GM23338 (cell line): ENCODE measurements at regions not wholly inside any gene's neighbourhood (a gene's known extent, or its start where the extent isn't known, plus 50 kb on each side); places are given as distances from the start of the nearest gene placed in this dataset.
"Not testable (repeated sequence)": the region's sequence is repeated elsewhere in the genome, so short reads cannot be mapped to it uniquely, and the experiment has no call there.

Experiments used
- ATAC-seq: fragments of 200-7000 bp; cut with Tn5 transposase; 3 replicates; pipeline ENCODE4 v1.9.1; 2020
- DNase-seq: peaks from one replicate; pipeline ENCODE4 v3.0.0-alpha.2; 2015; ENCODE audit warnings: low spot score
- H2AFZ ChIP-seq: fragments of 200-600 bp; sonication (generic); 2 replicates; pipeline ENCODE4 v1.8.0; 2016; ENCODE audit warnings: antibody characterized with exemption, mild to moderate bottlenecking, moderate library complexity
- H3F3A ChIP-seq: fragments of 200-600 bp; sonication (generic); replicated peaks from 2 replicates; pipeline ENCODE4 v1.8.0; 2017; ENCODE audit warnings: antibody characterized with exemption, mixed run types, low read depth
- H3K27ac ChIP-seq: fragments of 200-600 bp; sonication (generic); 2 replicates; pipeline ENCODE4 v1.6.1; 2016; ENCODE audit warnings: low read depth
- H3K27me3 ChIP-seq: fragments of 200-600 bp; sonication (generic); 2 replicates; pipeline ENCODE4 v1.8.0; 2016; ENCODE audit warnings: mild to moderate bottlenecking, mixed run types, moderate library complexity; ENCODE audit not compliant: insufficient read depth
- H3K36me3 ChIP-seq: fragments of 200-600 bp; sonication (generic); 2 replicates; pipeline ENCODE4 v1.8.0; 2016; ENCODE audit warnings: mild to moderate bottlenecking; ENCODE audit not compliant: insufficient read depth
- H3K4me1 ChIP-seq: fragments of 200-600 bp; sonication (generic); 2 replicates; pipeline ENCODE4 v1.8.0; 2016; ENCODE audit warnings: mild to moderate bottlenecking, moderate library complexity; ENCODE audit not compliant: insufficient read depth
- H3K4me2 ChIP-seq: fragments of 200-600 bp; sonication (generic); 2 replicates; pipeline ENCODE4 v1.7.1; 2017; ENCODE audit warnings: mixed run types
- H3K4me3 ChIP-seq: fragments of 200-600 bp; sonication (generic); 2 replicates; pipeline ENCODE4 v1.6.1; 2016; ENCODE audit warnings: mixed run types
- H3K79me2 ChIP-seq: fragments of 200-600 bp; sonication (generic); replicated peaks from 2 replicates; pipeline ENCODE4 v1.8.0; 2017; ENCODE audit warnings: mild to moderate bottlenecking; ENCODE audit not compliant: insufficient read depth
- H3K9me2 ChIP-seq: fragments of 200-600 bp; sonication (generic); 2 replicates; pipeline ENCODE4 v1.8.0; 2017; ENCODE audit not compliant: insufficient read depth
- H4K20me1 ChIP-seq: fragments of 200-600 bp; sonication (generic); replicated peaks from 2 replicates; pipeline ENCODE4 v1.8.0; 2017; ENCODE audit warnings: mild to moderate bottlenecking; ENCODE audit not compliant: insufficient read depth
- H3K27ac Mint-ChIP-seq: 2 replicates; pipeline ENCODE4 v1.8.0; 2020; ENCODE audit warnings: inconsistent platforms, mild to moderate bottlenecking, moderate library complexity, mixed read lengths
- H3K27me3 Mint-ChIP-seq: 3 replicates; pipeline ENCODE4 v1.8.0; 2022; ENCODE audit warnings: low read depth, mild to moderate bottlenecking, moderate library complexity, mixed read lengths, inconsistent platforms; ENCODE audit not compliant: insufficient read depth, poor library complexity
- H3K36me3 Mint-ChIP-seq: 3 replicates; pipeline ENCODE4 v1.8.0; 2021; ENCODE audit warnings: low read depth, mild to moderate bottlenecking, inconsistent platforms, moderate library complexity, mixed read lengths
- H3K4me1 Mint-ChIP-seq: 3 replicates; pipeline ENCODE4 v1.8.0; 2020; ENCODE audit warnings: mild to moderate bottlenecking, inconsistent platforms, mixed read lengths
- H3K4me3 Mint-ChIP-seq: 3 replicates; pipeline ENCODE4 v1.8.0; 2021; ENCODE audit warnings: moderate library complexity, mild to moderate bottlenecking, inconsistent platforms, mixed read lengths
- H3K9me3 Mint-ChIP-seq: 3 replicates; pipeline ENCODE4 v1.8.0; 2020; ENCODE audit warnings: moderate library complexity, mild to moderate bottlenecking, inconsistent platforms, mixed read lengths
- EZH2phosphoT487 ChIP-seq: fragments of 200-600 bp; sonication (generic); IDR thresholded peaks from one replicate; pipeline ENCODE4 v1.8.1; 2018; ENCODE audit warnings: antibody characterized with exemption; ENCODE audit not compliant: unreplicated experiment
- JUNB ChIP-seq: IDR thresholded peaks from one replicate; pipeline ENCODE4 v1.6.1; 2016; ENCODE audit warnings: antibody characterized with exemption; ENCODE audit not compliant: unreplicated experiment
- NANOG ChIP-seq: IDR thresholded peaks from 2 replicates; pipeline ENCODE4 v1.6.1; 2016; ENCODE audit warnings: antibody characterized with exemption, borderline replicate concordance
- ZNF114 ChIP-seq: fragments of 250-450 bp; sonication (Bioruptor Pico); IDR thresholded peaks from 2 replicates; pipeline ENCODE4 v1.5.0; 2020; ENCODE audit warnings: mild to moderate bottlenecking, moderate library complexity
- TF ChIP-seq, protein P1 (sequence below): fragments of 250-450 bp; sonication (Bioruptor Pico); IDR thresholded peaks from 2 replicates; pipeline ENCODE4 v1.5.0; 2020; ENCODE audit warnings: mild to moderate bottlenecking, moderate library complexity
- TF ChIP-seq, protein P2 (sequence below), 2 experiments: fragments of 200-600 bp in 1 of 2; sonication (generic) in 1 of 2; conservative IDR thresholded peaks; 2 replicates each; pipeline versions ENCODE4 v1.5.1 to v1.6.1; 2016 to 2017; ENCODE audit warnings: antibody characterized with exemption in 2 of 2, low read depth in 2 of 2, mild to moderate bottlenecking in 2 of 2, moderate library complexity in 1 of 2

DNA sequence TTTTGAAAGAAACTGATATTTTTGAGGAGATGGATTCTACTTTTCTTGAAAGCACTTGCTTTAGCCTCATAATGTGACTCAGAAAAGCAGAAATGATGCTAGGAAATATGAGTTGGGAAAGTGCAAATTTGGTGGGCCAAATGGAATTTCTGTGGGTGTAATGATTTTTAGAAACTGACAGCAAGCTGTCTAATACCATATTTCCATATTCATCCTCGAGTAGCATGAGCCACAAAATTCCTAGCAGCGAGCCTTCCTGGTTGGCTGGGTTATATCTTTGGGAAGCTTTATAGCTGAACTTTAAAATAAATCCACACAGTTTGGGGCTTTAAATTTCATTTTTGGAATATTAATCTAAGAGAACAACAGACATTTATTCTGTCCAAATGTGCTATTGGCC is 190.0 kb downstream of the DSC3 start (continued):
- TF ChIP-seq, protein P1, sequence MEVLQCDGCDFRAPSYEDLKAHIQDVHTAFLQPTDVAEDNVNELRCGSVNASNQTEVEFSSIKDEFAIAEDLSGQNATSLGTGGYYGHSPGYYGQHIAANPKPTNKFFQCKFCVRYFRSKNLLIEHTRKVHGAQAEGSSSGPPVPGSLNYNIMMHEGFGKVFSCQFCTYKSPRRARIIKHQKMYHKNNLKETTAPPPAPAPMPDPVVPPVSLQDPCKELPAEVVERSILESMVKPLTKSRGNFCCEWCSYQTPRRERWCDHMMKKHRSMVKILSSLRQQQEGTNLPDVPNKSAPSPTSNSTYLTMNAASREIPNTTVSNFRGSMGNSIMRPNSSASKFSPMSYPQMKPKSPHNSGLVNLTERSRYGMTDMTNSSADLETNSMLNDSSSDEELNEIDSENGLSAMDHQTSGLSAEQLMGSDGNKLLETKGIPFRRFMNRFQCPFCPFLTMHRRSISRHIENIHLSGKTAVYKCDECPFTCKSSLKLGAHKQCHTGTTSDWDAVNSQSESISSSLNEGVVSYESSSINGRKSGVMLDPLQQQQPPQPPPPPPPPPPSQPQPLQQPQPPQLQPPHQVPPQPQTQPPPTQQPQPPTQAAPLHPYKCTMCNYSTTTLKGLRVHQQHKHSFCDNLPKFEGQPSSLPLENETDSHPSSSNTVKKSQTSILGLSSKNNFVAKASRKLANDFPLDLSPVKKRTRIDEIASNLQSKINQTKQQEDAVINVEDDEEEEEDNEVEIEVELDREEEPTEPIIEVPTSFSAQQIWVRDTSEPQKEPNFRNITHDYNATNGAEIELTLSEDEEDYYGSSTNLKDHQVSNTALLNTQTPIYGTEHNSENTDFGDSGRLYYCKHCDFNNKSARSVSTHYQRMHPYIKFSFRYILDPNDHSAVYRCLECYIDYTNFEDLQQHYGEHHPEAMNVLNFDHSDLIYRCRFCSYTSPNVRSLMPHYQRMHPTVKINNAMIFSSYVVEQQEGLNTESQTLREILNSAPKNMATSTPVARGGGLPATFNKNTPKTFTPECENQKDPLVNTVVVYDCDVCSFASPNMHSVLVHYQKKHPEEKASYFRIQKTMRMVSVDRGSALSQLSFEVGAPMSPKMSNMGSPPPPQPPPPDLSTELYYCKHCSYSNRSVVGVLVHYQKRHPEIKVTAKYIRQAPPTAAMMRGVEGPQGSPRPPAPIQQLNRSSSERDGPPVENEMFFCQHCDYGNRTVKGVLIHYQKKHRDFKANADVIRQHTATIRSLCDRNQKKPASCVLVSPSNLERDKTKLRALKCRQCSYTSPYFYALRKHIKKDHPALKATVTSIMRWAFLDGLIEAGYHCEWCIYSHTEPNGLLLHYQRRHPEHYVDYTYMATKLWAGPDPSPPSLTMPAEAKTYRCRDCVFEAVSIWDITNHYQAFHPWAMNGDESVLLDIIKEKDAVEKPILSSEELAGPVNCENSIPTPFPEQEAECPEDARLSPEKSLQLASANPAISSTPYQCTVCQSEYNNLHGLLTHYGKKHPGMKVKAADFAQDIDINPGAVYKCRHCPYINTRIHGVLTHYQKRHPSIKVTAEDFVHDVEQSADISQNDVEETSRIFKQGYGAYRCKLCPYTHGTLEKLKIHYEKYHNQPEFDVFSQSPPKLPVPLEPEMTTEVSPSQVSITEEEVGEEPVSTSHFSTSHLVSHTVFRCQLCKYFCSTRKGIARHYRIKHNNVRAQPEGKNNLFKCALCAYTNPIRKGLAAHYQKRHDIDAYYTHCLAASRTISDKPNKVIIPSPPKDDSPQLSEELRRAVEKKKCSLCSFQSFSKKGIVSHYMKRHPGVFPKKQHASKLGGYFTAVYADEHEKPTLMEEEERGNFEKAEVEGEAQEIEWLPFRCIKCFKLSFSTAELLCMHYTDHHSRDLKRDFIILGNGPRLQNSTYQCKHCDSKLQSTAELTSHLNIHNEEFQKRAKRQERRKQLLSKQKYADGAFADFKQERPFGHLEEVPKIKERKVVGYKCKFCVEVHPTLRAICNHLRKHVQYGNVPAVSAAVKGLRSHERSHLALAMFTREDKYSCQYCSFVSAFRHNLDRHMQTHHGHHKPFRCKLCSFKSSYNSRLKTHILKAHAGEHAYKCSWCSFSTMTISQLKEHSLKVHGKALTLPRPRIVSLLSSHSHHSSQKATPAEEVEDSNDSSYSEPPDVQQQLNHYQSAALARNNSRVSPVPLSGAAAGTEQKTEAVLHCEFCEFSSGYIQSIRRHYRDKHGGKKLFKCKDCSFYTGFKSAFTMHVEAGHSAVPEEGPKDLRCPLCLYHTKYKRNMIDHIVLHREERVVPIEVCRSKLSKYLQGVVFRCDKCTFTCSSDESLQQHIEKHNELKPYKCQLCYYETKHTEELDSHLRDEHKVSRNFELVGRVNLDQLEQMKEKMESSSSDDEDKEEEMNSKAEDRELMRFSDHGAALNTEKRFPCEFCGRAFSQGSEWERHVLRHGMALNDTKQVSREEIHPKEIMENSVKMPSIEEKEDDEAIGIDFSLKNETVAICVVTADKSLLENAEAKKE = no peak
- TF ChIP-seq ZNF114 (CRISPR knock-in tag) (no peak), NANOG (no peak), EZH2phosphoT487 (no peak), JUNB (no peak)
- TF ChIP-seq, protein P2, sequence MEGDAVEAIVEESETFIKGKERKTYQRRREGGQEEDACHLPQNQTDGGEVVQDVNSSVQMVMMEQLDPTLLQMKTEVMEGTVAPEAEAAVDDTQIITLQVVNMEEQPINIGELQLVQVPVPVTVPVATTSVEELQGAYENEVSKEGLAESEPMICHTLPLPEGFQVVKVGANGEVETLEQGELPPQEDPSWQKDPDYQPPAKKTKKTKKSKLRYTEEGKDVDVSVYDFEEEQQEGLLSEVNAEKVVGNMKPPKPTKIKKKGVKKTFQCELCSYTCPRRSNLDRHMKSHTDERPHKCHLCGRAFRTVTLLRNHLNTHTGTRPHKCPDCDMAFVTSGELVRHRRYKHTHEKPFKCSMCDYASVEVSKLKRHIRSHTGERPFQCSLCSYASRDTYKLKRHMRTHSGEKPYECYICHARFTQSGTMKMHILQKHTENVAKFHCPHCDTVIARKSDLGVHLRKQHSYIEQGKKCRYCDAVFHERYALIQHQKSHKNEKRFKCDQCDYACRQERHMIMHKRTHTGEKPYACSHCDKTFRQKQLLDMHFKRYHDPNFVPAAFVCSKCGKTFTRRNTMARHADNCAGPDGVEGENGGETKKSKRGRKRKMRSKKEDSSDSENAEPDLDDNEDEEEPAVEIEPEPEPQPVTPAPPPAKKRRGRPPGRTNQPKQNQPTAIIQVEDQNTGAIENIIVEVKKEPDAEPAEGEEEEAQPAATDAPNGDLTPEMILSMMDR (conservative IDR thresholded peaks at IDR 0.05; ENCODE audit: low read depth in 2 of 2) = no peak

DNA sequence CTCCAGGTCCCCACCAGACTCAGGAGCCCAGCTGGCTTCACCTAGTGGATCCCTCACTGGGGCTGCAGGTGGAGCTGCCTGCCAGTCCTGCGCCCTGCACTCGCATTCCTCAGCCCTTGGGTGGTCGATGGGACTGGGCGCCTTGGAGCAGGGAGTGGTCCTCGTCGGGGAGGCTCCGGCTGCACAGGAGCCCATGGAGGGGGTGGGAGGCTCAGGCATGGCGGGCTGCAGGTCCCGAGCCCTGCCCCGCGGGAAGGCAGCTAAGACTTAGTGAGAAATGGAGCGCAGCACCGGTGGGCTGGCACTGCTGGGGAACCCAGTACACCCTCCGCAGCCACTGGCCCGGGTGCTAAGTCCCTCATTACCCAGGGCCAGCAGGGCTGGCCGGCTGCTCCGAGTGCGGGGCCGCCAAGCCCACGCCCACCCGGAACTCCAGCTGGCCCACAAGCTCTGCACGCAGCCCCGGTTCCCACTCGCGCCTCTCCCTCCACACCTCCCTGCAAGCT is 203.4 kb downstream of the DSC3 start:
- not testable (repeated sequence) for H3F3A ChIP-seq, ATAC-seq, H3K4me1 Mint-ChIP-seq, H3K36me3 Mint-ChIP-seq, H3K27ac Mint-ChIP-seq, H3K4me3 Mint-ChIP-seq, H3K27me3 ChIP-seq, H3K4me3 ChIP-seq, H3K9me3 Mint-ChIP-seq, H2AFZ ChIP-seq, H3K27ac ChIP-seq, H3K4me2 ChIP-seq, H3K36me3 ChIP-seq, H3K27me3 Mint-ChIP-seq, H3K9me2 ChIP-seq, DNase-seq, H4K20me1 ChIP-seq, H3K4me1 ChIP-seq, H3K79me2 ChIP-seq
